ENCODE measurements at regions not wholly inside any gene's neighbourhood (a gene's known extent, or its start where the extent isn't known, plus 50 kb on each side); places are given as distances from the start of the nearest gene placed in this dataset.

GRCh38 chr16:35732046-35732810, 2272.8 kb downstream of the TP53TG3F start:
- ATAC-seq (replicated peaks) (no peak), DNase-seq (no peak)
- Mint-ChIP-seq H3K4me3 (no peak overlapping the region), H3K27ac (no peak overlapping the region), H3K36me3 (ENCODE audit: insufficient read depth) (no peaks in the 10 kb centered on the region), H3K27me3 (no peaks in the 10 kb centered on the region), H3K4me1 (ENCODE audit: low read depth in 2 of 2) (no peaks in the 10 kb centered on the region), H3K9me3 (peaks cover 28 to 59% of the 10 kb centered on the region in 2 donors)

GRCh38 chr16:35733278-35733965, 2274.0 kb downstream of the TP53TG3F start:
- H3K4me3 Mint-ChIP-seq, result no peak overlapping the region
- H3K27ac Mint-ChIP-seq, result no peak overlapping the region
- no peak for ATAC-seq (replicated peaks)
- no peaks in the 10 kb centered on the region for H3K36me3 Mint-ChIP-seq (ENCODE audit: insufficient read depth)
- no peak for DNase-seq
- peaks cover 33 to 68% of the 10 kb centered on the region in 2 donors for H3K9me3 Mint-ChIP-seq
- no peaks in the 10 kb centered on the region for H3K27me3 Mint-ChIP-seq
- H3K4me1 Mint-ChIP-seq (ENCODE audit: low read depth in 2 of 2), result no peaks in the 10 kb centered on the region

- no peak overlapping the region for H3K4me3 Mint-ChIP-seq
- no peaks in the 10 kb centered on the region for H3K27me3 Mint-ChIP-seq
- peaks cover 35 to 68% of the 10 kb centered on the region in 2 donors for H3K9me3 Mint-ChIP-seq
- H3K4me1 Mint-ChIP-seq (ENCODE audit: low read depth in 2 of 2), result no peaks in the 10 kb centered on the region
- ATAC-seq (replicated peaks) (no peak), DNase-seq (no peak)
- no peaks in the 10 kb centered on the region for H3K36me3 Mint-ChIP-seq (ENCODE audit: insufficient read depth)
- H3K27ac Mint-ChIP-seq, result no peak overlapping the region
Measured at GRCh38 chr16:35733971-35734702, 2274.7 kb downstream of the TP53TG3F start.

GRCh38 chr16:35734728-35735402, 2275.5 kb downstream of the TP53TG3F start:
- H3K27me3 Mint-ChIP-seq, result no peaks in the 10 kb centered on the region
- DNase-seq (no peak), ATAC-seq (replicated peaks) (no peak)
- H3K36me3 Mint-ChIP-seq (ENCODE audit: insufficient read depth), result no peaks in the 10 kb centered on the region
- H3K4me3 Mint-ChIP-seq, result no peak overlapping the region
- H3K9me3 Mint-ChIP-seq, result peaks cover 42 to 68% of the 10 kb centered on the region in 2 donors
- H3K27ac Mint-ChIP-seq, result no peak overlapping the region
- no peaks in the 10 kb centered on the region for H3K4me1 Mint-ChIP-seq (ENCODE audit: low read depth in 2 of 2)

GRCh38 chr16:35735403-35736251, 2276.2 kb downstream of the TP53TG3F start:
- DNase-seq, result no peak
- Mint-ChIP-seq H3K36me3 (ENCODE audit: insufficient read depth) (no peaks in the 10 kb centered on the region), H3K27ac (no peak overlapping the region), H3K9me3 (peaks cover 43 to 68% of the 10 kb centered on the region in 2 donors), H3K4me1 (ENCODE audit: low read depth in 2 of 2) (no peaks in the 10 kb centered on the region), H3K4me3 (no peak overlapping the region), H3K27me3 (no peaks in the 10 kb centered on the region)
- no peak for ATAC-seq (replicated peaks)

GRCh38 chr16:35736546-35736945, 2277.1 kb downstream of the TP53TG3F start:
- Mint-ChIP-seq H3K27me3 (no peaks in the 10 kb centered on the region), H3K9me3 (peaks cover 43 to 68% of the 10 kb centered on the region in 2 donors), H3K27ac (no peak overlapping the region), H3K36me3 (ENCODE audit: insufficient read depth) (no peaks in the 10 kb centered on the region), H3K4me1 (ENCODE audit: low read depth in 2 of 2) (no peaks in the 10 kb centered on the region), H3K4me3 (no peak overlapping the region)
- DNase-seq (no peak), ATAC-seq (replicated peaks) (no peak)

GRCh38 chr16:35737076-35737475, 2277.7 kb downstream of the TP53TG3F start:
- Mint-ChIP-seq H3K27ac (no peak overlapping the region), H3K4me3 (no peak overlapping the region), H3K9me3 (peaks cover 48 to 68% of the 10 kb centered on the region in 2 donors), H3K36me3 (ENCODE audit: insufficient read depth) (no peaks in the 10 kb centered on the region), H3K4me1 (ENCODE audit: low read depth in 2 of 2) (no peaks in the 10 kb centered on the region), H3K27me3 (no peaks in the 10 kb centered on the region)
- DNase-seq (no peak), ATAC-seq (replicated peaks) (no peak)

GRCh38 chr16:35741546-35741945, 2282.1 kb downstream of the TP53TG3F start:
- Mint-ChIP-seq H3K27ac (no peak overlapping the region), H3K36me3 (ENCODE audit: insufficient read depth) (peaks cover 2% of the 10 kb centered on the region), H3K4me1 (ENCODE audit: low read depth in 2 of 2) (no peaks in the 10 kb centered on the region), H3K27me3 (no peaks in the 10 kb centered on the region), H3K4me3 (no peak overlapping the region), H3K9me3 (peaks cover 58 to 77% of the 10 kb centered on the region in 2 donors)
- ATAC-seq (replicated peaks) (no peak), DNase-seq (no peak)

GRCh38 chr16:35743101-35743692, 2283.8 kb downstream of the TP53TG3F start:
- H3K9me3 Mint-ChIP-seq, result peaks cover 60 to 78% of the 10 kb centered on the region in 2 donors
- H3K27me3 Mint-ChIP-seq, result no peaks in the 10 kb centered on the region
- H3K27ac Mint-ChIP-seq, result no peak overlapping the region

GRCh38 chr16:35744084-35744483, 2284.7 kb downstream of the TP53TG3F start:
- Mint-ChIP-seq H3K9me3 (peaks cover 53 to 76% of the 10 kb centered on the region in 2 donors), H3K36me3 (ENCODE audit: insufficient read depth) (peaks cover 2% of the 10 kb centered on the region)

More at GRCh38 chr16:35743101-35743692, 2283.8 kb downstream of the TP53TG3F start:
- DNase-seq, result no peak
- H3K4me1 Mint-ChIP-seq (ENCODE audit: low read depth in 2 of 2), result no peaks in the 10 kb centered on the region
- ATAC-seq (replicated peaks), result no peak
- no peak overlapping the region for H3K4me3 Mint-ChIP-seq
- peaks cover 2% of the 10 kb centered on the region for H3K36me3 Mint-ChIP-seq (ENCODE audit: insufficient read depth)

GRCh38 chr16:35744726-35745125, 2285.3 kb downstream of the TP53TG3F start:
- no peaks in the 10 kb centered on the region for H3K27me3 Mint-ChIP-seq
- DNase-seq, result no peak
- no peaks in the 10 kb centered on the region for H3K4me1 Mint-ChIP-seq (ENCODE audit: low read depth in 2 of 2)
- peaks cover 2% of the 10 kb centered on the region for H3K36me3 Mint-ChIP-seq (ENCODE audit: insufficient read depth)
- no peak overlapping the region for H3K27ac Mint-ChIP-seq
- H3K4me3 Mint-ChIP-seq, result no peak overlapping the region
- peaks cover 48 to 70% of the 10 kb centered on the region in 2 donors for H3K9me3 Mint-ChIP-seq
- no peak for ATAC-seq (replicated peaks)

More at GRCh38 chr16:35744084-35744483, 2284.7 kb downstream of the TP53TG3F start:
- ATAC-seq (replicated peaks) (no peak), DNase-seq (no peak)
- no peak overlapping the region for H3K4me3 Mint-ChIP-seq
- no peak overlapping the region for H3K27ac Mint-ChIP-seq
- H3K27me3 Mint-ChIP-seq, result no peaks in the 10 kb centered on the region
- no peaks in the 10 kb centered on the region for H3K4me1 Mint-ChIP-seq (ENCODE audit: low read depth in 2 of 2)

GRCh38 chr16:35745191-35745590, 2285.8 kb downstream of the TP53TG3F start:
- Mint-ChIP-seq H3K27me3 (no peaks in the 10 kb centered on the region), H3K4me3 (no peak overlapping the region), H3K36me3 (ENCODE audit: insufficient read depth) (peaks cover 2% of the 10 kb centered on the region), H3K4me1 (ENCODE audit: low read depth in 2 of 2) (no peaks in the 10 kb centered on the region), H3K9me3 (peaks cover 44 to 65% of the 10 kb centered on the region in 2 donors), H3K27ac (no peak overlapping the region)
- ATAC-seq (replicated peaks) (no peak), DNase-seq (no peak)

Measured in effector memory CD8-positive, alpha-beta T cell (primary cell).